A204.1 (cell line): ENCODE measurements at regions not wholly inside any gene's neighbourhood (a gene's known extent, or its start where the extent isn't known, plus 50 kb on each side); places are given as distances from the start of the nearest gene placed in this dataset.
"Not testable (repeated sequence)": the region's sequence is repeated elsewhere in the genome, so short reads cannot be mapped to it uniquely, and the experiment has no call there.

Experiments used
- FAIRE-seq: peaks from 2 replicates; lab custom pipeline; 2012; peaks lifted over from hg19 to GRCh38; lab: Jason Lieb, UNC

DNA sequence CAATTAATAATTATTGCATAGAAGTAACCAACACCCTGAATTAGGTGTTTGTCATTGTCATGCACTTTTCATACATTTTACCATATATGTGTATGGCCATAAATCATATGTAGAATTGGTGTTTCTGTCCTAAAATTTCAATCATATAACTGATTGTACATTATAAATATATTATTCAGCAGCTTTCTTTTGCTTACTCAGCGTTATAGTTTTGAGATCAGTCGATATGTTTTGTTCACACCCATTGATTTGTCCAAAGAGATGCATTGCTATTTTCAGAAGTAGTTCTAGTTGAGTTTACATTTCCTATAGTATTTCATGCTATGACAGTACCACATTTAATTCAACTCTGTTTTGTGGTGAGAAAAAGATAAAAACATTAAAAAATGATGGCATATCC lies 50.5 kb upstream of the PARP4 start:
- FAIRE-seq = no peak

DNA sequence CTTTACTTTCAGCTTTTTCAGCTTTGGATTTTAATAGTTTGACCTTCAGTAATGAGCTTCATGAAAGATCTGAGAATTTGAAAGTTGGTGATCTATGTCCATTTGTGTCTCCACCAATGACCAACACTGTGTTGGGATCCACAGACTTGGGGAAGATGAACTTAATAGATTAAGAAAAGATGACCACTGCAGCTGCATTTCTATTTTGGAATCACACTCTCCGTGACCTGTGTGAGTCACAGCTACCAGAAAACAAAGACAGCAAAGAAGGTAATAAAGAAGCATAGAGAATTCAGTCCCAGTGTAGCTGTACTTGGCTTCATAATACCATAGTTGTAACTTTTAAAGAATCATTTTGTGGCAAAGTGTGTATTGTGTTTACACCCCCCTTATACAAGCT lies 51.4 kb upstream of the PARP4 start:
- not testable (repeated sequence) for FAIRE-seq

GRCh38 chr13:24564881-24565280 lies 52.3 kb upstream of the PARP4 start:
- FAIRE-seq = no peak

- FAIRE-seq = not testable (repeated sequence)
These were observed 55.0 kb upstream of the PARP4 start for GRCh38 chr13:24567593-24567992.

- FAIRE-seq = no peak
These were observed 62.3 kb upstream of the PARP4 start for GRCh38 chr13:24574847-24575246.

DNA sequence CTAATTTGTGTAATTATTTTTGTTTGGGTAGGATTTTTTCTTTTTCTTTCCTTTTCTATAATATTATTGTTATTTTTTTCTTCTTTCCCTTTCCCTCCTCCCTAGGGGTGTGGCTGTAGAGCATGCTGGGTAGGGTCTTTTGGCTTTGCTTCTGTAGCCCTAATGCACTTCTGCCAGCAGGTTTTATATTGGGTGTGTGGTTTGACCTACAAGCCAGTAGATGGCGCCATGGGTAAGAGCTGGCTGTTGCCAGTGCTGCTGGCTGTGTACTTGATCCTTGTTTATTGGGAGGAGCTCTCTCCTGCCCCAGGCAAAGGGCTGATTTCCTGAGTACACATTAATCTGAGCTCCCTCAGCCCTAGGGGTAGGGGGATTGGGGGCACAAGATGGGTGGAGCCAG lies 67.7 kb upstream of the PARP4 start:
- FAIRE-seq = peak; percentile 95

DNA sequence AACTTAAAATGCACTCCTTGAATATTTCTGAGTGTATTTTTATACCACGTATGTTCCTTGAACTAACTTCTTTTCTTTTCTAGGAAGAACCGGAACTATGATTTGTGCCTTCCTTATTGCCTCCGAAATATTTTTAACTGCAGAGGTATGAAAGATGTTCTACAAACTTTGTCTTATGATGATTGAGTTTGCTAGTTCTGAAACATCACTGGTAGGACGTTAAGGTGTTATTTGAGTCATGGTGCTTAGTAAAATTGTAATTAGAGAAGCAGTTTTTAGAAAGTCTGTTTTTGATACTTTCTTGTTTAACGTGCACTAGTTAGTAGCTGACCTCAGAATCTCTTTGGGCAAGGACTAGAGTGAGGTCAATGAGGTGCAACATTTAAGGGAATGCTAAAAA lies 69.0 kb upstream of the PARP4 start:
- FAIRE-seq = not testable (repeated sequence)

DNA sequence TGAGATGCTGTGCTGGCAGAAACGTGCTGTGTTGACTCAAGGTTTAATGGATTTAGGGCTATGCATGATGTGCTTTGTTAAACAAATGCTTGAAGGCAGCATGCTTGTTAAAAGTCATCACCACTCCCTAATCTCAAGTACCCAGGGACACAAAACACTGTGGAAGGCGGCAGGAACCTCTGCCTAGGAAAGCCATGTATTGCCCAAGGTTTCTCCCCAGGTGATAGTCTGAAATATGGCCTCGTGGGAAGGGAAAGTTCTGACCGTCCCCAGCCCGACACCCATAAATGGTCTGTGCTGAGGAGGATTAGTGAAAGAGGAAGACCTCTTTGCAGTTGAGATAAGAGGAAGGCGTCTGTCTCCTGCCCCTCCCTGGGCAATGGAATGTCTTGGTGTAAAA lies 79.1 kb upstream of the PARP4 start:
- FAIRE-seq = not testable (repeated sequence)

DNA sequence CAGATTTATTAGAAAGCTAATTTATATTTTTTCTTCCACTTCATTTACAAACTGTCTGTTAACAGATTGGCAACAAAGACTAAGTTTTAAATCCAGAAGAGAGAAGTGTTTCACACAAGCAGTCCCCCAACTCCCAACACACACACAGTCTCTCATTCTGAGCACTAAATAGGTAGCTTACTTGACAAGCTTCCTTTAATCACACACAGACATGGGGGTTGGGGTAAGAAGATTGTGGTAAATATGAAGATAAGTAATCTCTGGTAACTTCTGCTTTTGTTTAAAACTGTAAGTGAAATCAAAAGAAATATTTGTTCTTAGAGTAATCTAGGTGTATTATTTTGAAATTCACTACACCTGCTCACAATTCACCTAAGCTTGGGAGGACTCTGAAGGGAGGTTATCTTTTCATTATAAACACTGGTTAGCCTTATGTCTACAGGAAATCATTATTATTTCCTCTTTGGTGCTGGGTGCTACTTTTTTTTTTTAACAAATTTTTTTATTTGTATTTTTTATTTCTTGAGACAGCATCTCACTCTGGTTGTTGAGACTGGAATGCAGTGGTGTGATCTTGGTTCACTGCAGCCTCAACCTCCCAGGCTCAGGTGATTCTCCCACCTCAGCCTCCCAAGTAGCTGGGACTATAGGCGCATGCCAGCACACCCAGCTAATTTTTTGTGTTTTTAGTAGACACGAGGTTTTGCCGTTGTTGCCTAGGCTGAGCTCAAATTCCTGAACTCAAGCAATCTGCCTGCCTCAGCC lies 82.1 kb upstream of the ATP12A start:
- not testable (repeated sequence) for FAIRE-seq

DNA sequence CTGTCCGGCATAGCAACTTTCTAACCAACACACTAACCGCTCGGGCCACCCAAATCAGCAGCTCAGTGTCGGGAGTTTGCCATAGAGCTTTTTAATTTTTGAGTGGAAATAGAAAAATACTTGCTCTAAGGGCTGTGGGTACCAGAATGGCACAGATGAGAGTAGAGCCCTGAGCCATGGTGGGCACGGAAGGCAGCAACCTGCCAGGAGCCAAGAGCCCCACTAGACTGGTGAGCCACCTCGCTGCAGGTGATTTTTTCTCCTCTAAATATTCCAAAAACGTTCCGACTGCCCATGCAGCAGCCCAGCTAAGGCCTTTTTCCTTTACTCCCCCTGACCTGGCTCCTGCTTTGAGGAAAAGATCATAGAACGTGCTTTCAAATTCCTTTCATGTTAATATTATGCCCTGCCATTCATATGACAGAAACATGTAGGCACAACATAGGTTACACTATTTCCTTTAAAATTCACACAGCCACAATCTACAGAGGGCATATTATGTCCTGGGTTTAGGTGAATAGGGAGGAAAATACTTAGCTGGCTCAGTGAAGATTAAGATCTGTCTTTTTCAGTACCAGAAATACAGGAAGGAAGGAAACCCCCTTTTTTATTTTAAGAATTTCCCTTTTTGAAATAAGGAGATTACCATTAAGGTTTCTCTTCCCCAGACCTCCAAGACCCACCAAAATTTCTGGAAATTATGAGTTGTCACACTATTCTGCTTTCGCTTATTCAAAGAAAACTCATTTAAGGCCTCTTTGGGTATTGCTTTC lies 81.0 kb upstream of the ATP12A start:
- not testable (repeated sequence) for FAIRE-seq

DNA sequence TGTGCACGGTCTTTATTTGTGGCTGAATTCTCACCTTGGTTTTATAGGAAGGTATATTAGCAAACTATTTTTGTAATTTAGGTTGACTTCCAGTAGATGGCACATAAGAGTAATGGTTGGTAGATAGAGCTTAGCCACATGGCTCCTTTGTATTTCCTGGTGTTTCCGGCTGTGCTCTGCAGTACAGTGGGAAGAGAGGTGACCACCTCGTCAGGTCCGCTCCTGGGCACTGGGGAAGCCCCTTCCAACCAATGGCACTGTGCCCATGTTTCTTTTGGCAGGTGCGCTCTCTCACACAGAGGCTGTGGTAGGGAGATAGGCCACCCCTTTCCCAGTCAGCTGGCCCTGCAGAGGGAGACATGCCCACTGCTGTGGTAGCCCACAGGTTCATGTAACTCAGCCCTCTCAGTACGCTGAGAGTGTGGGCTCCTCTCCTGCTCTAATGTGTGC lies 74.3 kb upstream of the ATP12A start:
- FAIRE-seq = no peak

GRCh38 chr13:24606486-24607170 lies 73.6 kb upstream of the ATP12A start:
- FAIRE-seq = no peak

GRCh38 chr13:24610956-24611355 lies 69.3 kb upstream of the ATP12A start:
- no peak for FAIRE-seq

- no peak for FAIRE-seq
These were observed 67.5 kb upstream of the ATP12A start for GRCh38 chr13:24612726-24613125.

DNA sequence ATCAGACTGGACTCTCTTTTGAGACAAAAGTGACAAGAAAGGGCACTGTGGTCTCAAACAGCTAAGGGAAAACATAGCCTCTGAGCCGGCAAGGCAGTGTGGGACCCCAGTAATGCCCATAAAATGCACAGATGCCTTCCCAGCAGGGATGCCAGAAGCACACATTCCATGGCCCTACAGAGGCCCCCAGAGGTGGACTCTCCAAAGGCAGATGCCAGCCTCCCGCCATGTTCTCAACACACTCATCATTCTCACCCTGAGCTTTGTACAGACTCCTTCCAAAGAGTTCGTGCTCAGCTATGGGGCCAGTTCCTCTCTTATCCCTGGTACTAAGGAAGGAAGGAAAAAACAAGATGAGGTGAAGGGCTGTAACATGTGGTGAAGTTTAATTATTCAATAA lies 67.1 kb upstream of the ATP12A start:
- no peak for FAIRE-seq

GRCh38 chr13:24613755-24614154 lies 66.5 kb upstream of the ATP12A start:
- FAIRE-seq = no peak

DNA sequence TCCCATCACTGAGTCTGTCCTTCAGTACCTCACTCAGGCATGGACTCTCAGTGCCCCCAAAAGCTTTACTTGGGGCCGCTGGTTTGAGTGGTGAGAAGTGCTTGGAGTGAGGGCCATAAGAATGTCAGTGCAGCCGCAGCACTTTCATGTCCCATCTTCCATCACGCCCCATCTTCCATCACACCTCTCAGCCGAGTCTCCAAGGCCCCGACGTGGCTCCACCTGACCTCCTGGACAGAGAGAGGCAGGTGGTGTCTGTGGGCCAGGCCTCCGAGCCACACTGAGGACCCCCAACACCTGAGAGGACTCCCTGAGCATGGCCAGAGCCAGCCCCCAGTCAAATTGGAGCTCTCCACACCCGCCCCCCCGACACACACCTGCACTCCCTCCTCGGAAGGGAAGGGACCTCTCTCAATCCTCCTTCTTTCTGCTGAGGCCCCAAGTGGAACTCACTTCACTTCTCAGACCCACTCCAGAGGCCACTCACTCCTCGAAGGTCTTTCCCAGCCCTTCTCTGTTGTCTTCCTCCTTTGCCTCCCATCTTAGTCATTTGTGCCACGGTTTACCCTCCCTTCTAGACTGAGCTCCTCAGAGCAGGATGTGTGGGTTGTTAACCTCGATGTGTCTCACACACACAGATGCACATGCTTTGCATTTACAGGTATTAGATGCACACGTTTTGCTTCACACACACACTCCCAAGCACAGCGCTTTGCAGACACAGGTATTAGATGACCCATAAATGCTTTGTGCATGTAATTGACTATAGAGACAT lies 65.7 kb upstream of the ATP12A start:
- no peak for FAIRE-seq

- no peak for FAIRE-seq
These were observed 65.1 kb upstream of the ATP12A start for GRCh38 chr13:24615114-24615513.

DNA sequence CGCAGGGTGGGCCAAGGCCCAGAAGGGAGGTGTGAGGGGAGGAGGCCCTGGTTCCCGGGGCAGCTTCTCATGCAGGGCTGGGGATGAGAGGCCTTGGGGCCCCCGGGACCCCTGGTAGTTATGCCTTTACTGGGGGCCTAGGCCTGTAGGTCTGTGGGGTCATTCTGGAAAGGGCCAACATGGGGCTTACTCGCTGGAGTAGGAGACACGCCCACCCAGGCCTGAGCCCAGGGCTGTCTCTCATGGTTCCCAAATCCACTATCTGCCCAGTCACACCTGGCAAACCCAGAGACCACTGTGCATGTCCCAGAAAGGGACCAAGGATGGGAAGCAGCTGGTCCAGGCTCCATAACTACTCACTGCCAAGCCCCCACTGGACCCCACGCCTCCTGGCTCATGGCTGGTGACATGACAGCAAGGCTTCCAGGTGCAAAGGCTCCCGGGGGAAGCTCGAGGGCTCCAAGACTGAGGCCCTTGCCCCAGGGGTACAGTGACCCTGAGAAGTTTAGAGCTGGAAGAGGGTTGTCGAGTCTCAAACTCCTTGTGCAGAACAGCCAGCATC lies 64.2 kb upstream of the ATP12A start:
- no peak for FAIRE-seq

GRCh38 chr13:24616514-24616913 lies 63.7 kb upstream of the ATP12A start:
- no peak for FAIRE-seq

DNA sequence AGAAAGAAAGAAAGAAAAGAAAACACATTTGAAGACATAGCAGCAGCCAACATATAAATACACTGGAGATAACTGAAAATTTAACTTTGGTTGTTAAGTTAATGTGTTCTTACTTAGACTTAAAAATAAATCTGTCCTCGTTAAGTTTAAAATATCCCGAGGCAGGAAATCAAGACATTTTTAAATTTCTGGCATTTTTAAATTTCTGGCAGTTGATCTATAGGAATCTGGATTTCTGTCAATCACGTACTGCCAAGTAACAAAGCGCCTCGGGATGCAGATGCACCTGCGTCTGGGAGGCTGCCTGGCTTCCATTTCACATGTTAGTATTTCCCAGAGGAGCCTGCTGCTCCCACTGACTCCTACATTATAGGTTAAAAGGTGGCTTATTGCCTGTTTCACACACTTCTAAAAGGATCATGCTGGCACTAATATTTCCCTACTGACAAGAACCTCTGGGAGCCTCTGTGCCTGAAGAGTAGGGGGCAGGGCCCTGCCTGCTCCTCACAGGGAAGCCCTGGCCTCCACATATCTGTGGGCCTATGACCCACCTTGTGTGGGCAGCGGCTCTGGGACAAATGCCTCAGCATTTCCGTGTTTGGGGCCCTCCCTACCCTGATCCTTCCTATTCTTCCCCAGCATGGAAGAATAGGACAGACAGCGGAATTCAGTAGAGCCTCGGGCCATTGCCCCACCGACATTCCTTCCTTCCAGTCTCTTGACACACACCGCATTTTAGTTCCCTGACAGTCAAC lies 62.8 kb upstream of the ATP12A start:
- FAIRE-seq = no peak
